PC-9 (cell line): ENCODE measurements at regions not wholly inside any gene's neighbourhood (a gene's known extent, or its start where the extent isn't known, plus 50 kb on each side); places are given as distances from the start of the nearest gene placed in this dataset.

Experiments
- BruUV-seq: library from RNA; stranded (reverse); fragments of 400-500 nt; replicated peaks from 2 replicates; lab custom pipeline; 2021; lab: Mats Ljungman, UMichigan
- CTCF ChIA-PET: fragments of 300-600 bp; sonication (Branson Sonifier 250); formaldehyde crosslinking; loops from one replicate; lab custom pipeline; 2022; ENCODE audit warnings: antibody characterized with exemption; lab: Charles Lee
- POLR2A ChIA-PET: fragments of 300-600 bp; sonication (Branson Sonifier 250); formaldehyde crosslinking; loops from one replicate; lab custom pipeline; 2022; ENCODE audit warnings: antibody characterized with exemption; ENCODE audit not compliant: unreplicated experiment; lab: Charles Lee
- DNase-seq, 2 experiments: peaks; one replicate each; pipeline versions ENCODE4 v3.0.0 to v3.0.0-alpha.2; 2015 to 2022; ENCODE audit warnings: mixed read lengths in 1 of 2
- H2AFZ ChIP-seq: fragments of 200-600 bp; sonication (generic); 2 replicates; pipeline ENCODE4 v1.8.1; 2017; ENCODE audit warnings: antibody characterized with exemption
- H3F3A ChIP-seq: fragments of 200-600 bp; sonication (generic); 2 replicates; pipeline ENCODE4 v1.8.1; 2017; ENCODE audit warnings: antibody characterized with exemption, mild to moderate bottlenecking, low read depth; ENCODE audit not compliant: insufficient read depth
- H3K27ac ChIP-seq: fragments of 200-600 bp; sonication (generic); 2 replicates; pipeline ENCODE4 v1.6.1; 2016; ENCODE audit warnings: mixed run types
- H3K27me3 ChIP-seq: fragments of 200-600 bp; sonication (generic); 2 replicates; pipeline ENCODE4 v1.6.1; 2016; ENCODE audit warnings: low read depth, mixed run types; ENCODE audit not compliant: insufficient read depth
- H3K36me3 ChIP-seq: fragments of 200-600 bp; sonication (generic); 2 replicates; pipeline ENCODE4 v1.6.1; 2016; ENCODE audit warnings: low read depth, mixed run types
- H3K4me1 ChIP-seq: fragments of 200-600 bp; sonication (generic); replicated peaks from 2 replicates; pipeline ENCODE4 v1.6.1; 2016; ENCODE audit warnings: mixed run types; ENCODE audit not compliant: insufficient read depth
- H3K4me2 ChIP-seq: fragments of 200-600 bp; sonication (generic); 2 replicates; pipeline ENCODE4 v1.6.1; 2017; ENCODE audit warnings: mixed run types
- H3K4me3 ChIP-seq: fragments of 200-600 bp; sonication (generic); 2 replicates; pipeline ENCODE4 v1.6.1; 2016; ENCODE audit warnings: mixed run types
- H3K79me2 ChIP-seq: fragments of 200-600 bp; sonication (generic); 2 replicates; pipeline ENCODE4 v1.6.1; 2017; ENCODE audit warnings: low read depth, mixed run types
- H3K9me2 ChIP-seq: fragments of 200-600 bp; sonication (generic); 2 replicates; pipeline ENCODE4 v1.8.1; 2017; ENCODE audit warnings: mild to moderate bottlenecking; ENCODE audit not compliant: insufficient read depth
- H3K9me3 ChIP-seq: fragments of 200-600 bp; sonication (generic); 2 replicates; pipeline ENCODE4 v1.8.1; 2016; ENCODE audit warnings: low read depth; ENCODE audit not compliant: insufficient read depth
- H4K20me1 ChIP-seq: fragments of 200-600 bp; sonication (generic); 2 replicates; pipeline ENCODE4 v1.8.1; 2017; ENCODE audit not compliant: insufficient read depth
- EZH2 ChIP-seq: fragments of 200-600 bp; sonication (generic); IDR thresholded peaks from 2 replicates; pipeline ENCODE4 v1.8.0; 2017; ENCODE audit warnings: antibody characterized with exemption, low read depth
- intact Hi-C: fragments of 100-400 bp; cut with micrococcal nuclease; formaldehyde crosslinking; loops from one replicate; pipeline ENCODE4 v1.10.0; 2022; ENCODE audit not compliant: unreplicated experiment
- TF ChIP-seq, protein P1 (sequence below): fragments of 200-600 bp; sonication (generic); conservative IDR thresholded peaks from 2 replicates; pipeline ENCODE4 v1.6.1; 2017; ENCODE audit warnings: mixed run types, antibody characterized with exemption, mild to moderate bottlenecking, moderate library complexity

GRCh38 chr6:71473926-71474325, 185.3 kb downstream of the OGFRL1 start:
- Histone ChIP-seq H3F3A (peaks cover 12% of the 10 kb centered on the region), H3K9me2 (no peaks in the 10 kb centered on the region), H3K27me3 (no peaks in the 10 kb centered on the region), H4K20me1 (no peaks in the 10 kb centered on the region), H2AFZ (no peak overlapping the region), H3K36me3 (no peaks in the 10 kb centered on the region), H3K4me1 (peaks cover 14% of the 10 kb centered on the region), H3K4me2 (no peak overlapping the region), H3K79me2 (no peaks in the 10 kb centered on the region), H3K27ac (no peak overlapping the region), H3K9me3 (peaks cover 18% of the 10 kb centered on the region), H3K4me3 (no peak overlapping the region)
- no TSS peak for BruUV-seq
- TF ChIP-seq, protein P1, sequence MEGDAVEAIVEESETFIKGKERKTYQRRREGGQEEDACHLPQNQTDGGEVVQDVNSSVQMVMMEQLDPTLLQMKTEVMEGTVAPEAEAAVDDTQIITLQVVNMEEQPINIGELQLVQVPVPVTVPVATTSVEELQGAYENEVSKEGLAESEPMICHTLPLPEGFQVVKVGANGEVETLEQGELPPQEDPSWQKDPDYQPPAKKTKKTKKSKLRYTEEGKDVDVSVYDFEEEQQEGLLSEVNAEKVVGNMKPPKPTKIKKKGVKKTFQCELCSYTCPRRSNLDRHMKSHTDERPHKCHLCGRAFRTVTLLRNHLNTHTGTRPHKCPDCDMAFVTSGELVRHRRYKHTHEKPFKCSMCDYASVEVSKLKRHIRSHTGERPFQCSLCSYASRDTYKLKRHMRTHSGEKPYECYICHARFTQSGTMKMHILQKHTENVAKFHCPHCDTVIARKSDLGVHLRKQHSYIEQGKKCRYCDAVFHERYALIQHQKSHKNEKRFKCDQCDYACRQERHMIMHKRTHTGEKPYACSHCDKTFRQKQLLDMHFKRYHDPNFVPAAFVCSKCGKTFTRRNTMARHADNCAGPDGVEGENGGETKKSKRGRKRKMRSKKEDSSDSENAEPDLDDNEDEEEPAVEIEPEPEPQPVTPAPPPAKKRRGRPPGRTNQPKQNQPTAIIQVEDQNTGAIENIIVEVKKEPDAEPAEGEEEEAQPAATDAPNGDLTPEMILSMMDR: no peak
- no peak for TF ChIP-seq EZH2
- intact Hi-C loops: no loop called here
- no peak for DNase-seq
- CTCF ChIA-PET: no interaction called here
- POLR2A ChIA-PET: no interaction called here

- Histone ChIP-seq H2AFZ (no peak overlapping the region), H3K4me3 (no peak overlapping the region), H3K4me1 (peaks cover 24% of the 10 kb centered on the region), H3K4me2 (no peak overlapping the region), H3K9me3 (peaks cover 11% of the 10 kb centered on the region), H3K9me2 (no peaks in the 10 kb centered on the region), H3F3A (peaks cover 22% of the 10 kb centered on the region), H3K27me3 (no peaks in the 10 kb centered on the region), H3K27ac (no peak overlapping the region), H4K20me1 (no peaks in the 10 kb centered on the region), H3K79me2 (no peaks in the 10 kb centered on the region), H3K36me3 (no peaks in the 10 kb centered on the region)
- no peak for DNase-seq
- POLR2A ChIA-PET: no interaction called here
- BruUV-seq: no TSS peak
- intact Hi-C loops: loop anchor here (5.0 kb wide), 1 partner anchor 53 kb away; no protein-coding TSS in a partner anchor
- TF ChIP-seq, protein P1: no peak
- no peak for TF ChIP-seq EZH2
- CTCF ChIA-PET: no interaction called here
These were observed 186.3 kb downstream of the OGFRL1 start for GRCh38 chr6:71474942-71475341.

GRCh38 chr6:71476371-71476770, 187.8 kb downstream of the OGFRL1 start:
- peaks cover 4% of the 10 kb centered on the region; the same call in 1 of the 2 replicates for H3K9me3 ChIP-seq
- H3K27ac ChIP-seq: no peak overlapping the region
- no peak for TF ChIP-seq EZH2
- TF ChIP-seq, protein P1: no peak
- peaks cover 31% of the 10 kb centered on the region for H3K4me1 ChIP-seq
- H3K4me2 ChIP-seq: no peak overlapping the region
- no peak overlapping the region for H3K4me3 ChIP-seq
- H3K9me2 ChIP-seq: no peaks in the 10 kb centered on the region
- H2AFZ ChIP-seq: no peak overlapping the region
- BruUV-seq: no TSS peak
- peaks cover 26% of the 10 kb centered on the region for H3F3A ChIP-seq
- no peaks in the 10 kb centered on the region for H3K36me3 ChIP-seq
- intact Hi-C loops: loop anchor here (5.0 kb wide), 1 partner anchor 54 kb away; no protein-coding TSS in a partner anchor
- no peaks in the 10 kb centered on the region for H4K20me1 ChIP-seq
- ChIA-PET POLR2A (interaction anchor here (0.5 kb wide), 1 partner anchor 22 kb away, joined by 8 read pairs; no protein-coding TSS in a partner anchor), CTCF (no interaction called here)
- no peaks in the 10 kb centered on the region for H3K27me3 ChIP-seq
- H3K79me2 ChIP-seq: no peaks in the 10 kb centered on the region
- DNase-seq: no peak
